Prostate gland (tissue), 2 donors: ENCODE measurements at regions not wholly inside any gene's neighbourhood (a gene's known extent, or its start where the extent isn't known, plus 50 kb on each side); places are given as distances from the start of the nearest gene placed in this dataset.

Experiments
- DNase-seq: peaks from one replicate; pipeline ENCODE4 v3.0.0-alpha.2; 2019; ENCODE audit warnings: low spot score
- H3K27ac ChIP-seq, 2 donors: fragments of 200-600 bp; sonication (generic); 2 replicates each; pipeline ENCODE4 v1.5.1; 2017 to 2019
- H3K27me3 ChIP-seq: fragments of 200-600 bp; sonication (generic); replicated peaks from 2 replicates; pipeline ENCODE4 v1.5.1; 2019; ENCODE audit not compliant: insufficient read depth
- H3K36me3 ChIP-seq, 2 donors: fragments of 200-600 bp; sonication (generic); 1 replicate in 1 of 2; 2 replicates in 1 of 2; pipeline versions ENCODE4 v1.5.1 to v1.8.1; 2017 to 2019
- H3K4me1 ChIP-seq: fragments of 200-600 bp; sonication (generic); replicated peaks from 2 replicates; pipeline ENCODE4 v1.5.1; 2019
- H3K4me3 ChIP-seq, 2 donors: fragments of 200-600 bp; sonication (generic); 2 replicates each; pipeline ENCODE4 v1.5.1; 2017 to 2019
- H3K9me3 ChIP-seq: fragments of 200-600 bp; sonication (generic); 2 replicates; pipeline ENCODE4 v1.5.1; 2017
- POLR2A ChIP-seq: fragments of 450-650 bp; IDR thresholded peaks from one replicate; pipeline ENCODE4 v1.6.1; 2016; ENCODE audit warnings: antibody characterized with exemption, mild to moderate bottlenecking
- POLR2AphosphoS5 ChIP-seq: sonication (generic); formaldehyde crosslinking; IDR thresholded peaks from one replicate; pipeline ENCODE4 v1.6.1; 2017; ENCODE audit warnings: antibody characterized with exemption
- WGBS: methylation state at CpG from one replicate; pipeline ENCODE4 v1.1.5; 2018; 5-methylcytosine and 5-hydroxymethylcytosine counted together
- intact Hi-C: fragments of 100-400 bp; cut with DNase I; formaldehyde crosslinking; loops from one replicate; pipeline ENCODE4 v1.14.2; 2022
- TF ChIP-seq, protein P1 (sequence below), 4 experiments: fragments of 200-600 bp in 2 of 4; fragments of 450-650 bp in 2 of 4; sonication (generic) in 2 of 4; IDR thresholded peaks; 1 replicate in 3 of 4; 2 replicates in 1 of 4; pipeline ENCODE4 v1.5.1; 2016 to 2019; ENCODE audit warnings: antibody characterized with exemption in 4 of 4, mild to moderate bottlenecking in 2 of 4, moderate library complexity in 2 of 4

DNA sequence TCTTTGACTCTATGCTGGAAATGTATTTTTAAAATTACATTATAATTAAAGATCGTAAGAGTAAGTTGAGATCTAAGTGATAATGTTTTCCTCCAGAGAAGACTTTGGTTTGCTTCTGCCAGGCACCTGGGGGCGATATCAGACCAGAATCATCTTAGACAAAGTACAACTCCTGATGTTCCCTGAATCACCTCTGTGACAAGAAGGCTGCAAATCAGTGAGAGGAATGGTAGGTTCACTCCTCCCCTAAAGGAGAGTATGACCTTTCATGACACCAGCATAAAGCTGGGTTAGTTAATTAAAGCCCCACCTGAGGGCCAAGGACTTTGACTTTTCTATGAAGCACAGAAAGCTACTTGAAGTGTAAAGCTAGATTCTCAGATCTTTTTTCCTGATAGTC lies 114.4 kb upstream of the DTNA start:
- Histone ChIP-seq H3K27me3 (no peaks in the 10 kb centered on the region), H3K4me1 (no peaks in the 10 kb centered on the region), H3K9me3 (no peaks in the 10 kb centered on the region), H3K36me3 (no peaks in the 10 kb centered on the region), H3K27ac (no peak overlapping the region), H3K4me3 (no peak overlapping the region)
- intact Hi-C loops, result loop anchor here (2.0 to 5.0 kb wide), 2 partner anchors 62 to 191 kb away; no protein-coding TSS in a partner anchor
- WGBS, result 30% methylated on average over 2 of the region's 2 CpGs
- no peak for DNase-seq
- TF ChIP-seq, protein P1, sequence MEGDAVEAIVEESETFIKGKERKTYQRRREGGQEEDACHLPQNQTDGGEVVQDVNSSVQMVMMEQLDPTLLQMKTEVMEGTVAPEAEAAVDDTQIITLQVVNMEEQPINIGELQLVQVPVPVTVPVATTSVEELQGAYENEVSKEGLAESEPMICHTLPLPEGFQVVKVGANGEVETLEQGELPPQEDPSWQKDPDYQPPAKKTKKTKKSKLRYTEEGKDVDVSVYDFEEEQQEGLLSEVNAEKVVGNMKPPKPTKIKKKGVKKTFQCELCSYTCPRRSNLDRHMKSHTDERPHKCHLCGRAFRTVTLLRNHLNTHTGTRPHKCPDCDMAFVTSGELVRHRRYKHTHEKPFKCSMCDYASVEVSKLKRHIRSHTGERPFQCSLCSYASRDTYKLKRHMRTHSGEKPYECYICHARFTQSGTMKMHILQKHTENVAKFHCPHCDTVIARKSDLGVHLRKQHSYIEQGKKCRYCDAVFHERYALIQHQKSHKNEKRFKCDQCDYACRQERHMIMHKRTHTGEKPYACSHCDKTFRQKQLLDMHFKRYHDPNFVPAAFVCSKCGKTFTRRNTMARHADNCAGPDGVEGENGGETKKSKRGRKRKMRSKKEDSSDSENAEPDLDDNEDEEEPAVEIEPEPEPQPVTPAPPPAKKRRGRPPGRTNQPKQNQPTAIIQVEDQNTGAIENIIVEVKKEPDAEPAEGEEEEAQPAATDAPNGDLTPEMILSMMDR (IDR thresholded peaks at IDR 0.05), result no peak
- no peak for TF ChIP-seq POLR2A

DNA sequence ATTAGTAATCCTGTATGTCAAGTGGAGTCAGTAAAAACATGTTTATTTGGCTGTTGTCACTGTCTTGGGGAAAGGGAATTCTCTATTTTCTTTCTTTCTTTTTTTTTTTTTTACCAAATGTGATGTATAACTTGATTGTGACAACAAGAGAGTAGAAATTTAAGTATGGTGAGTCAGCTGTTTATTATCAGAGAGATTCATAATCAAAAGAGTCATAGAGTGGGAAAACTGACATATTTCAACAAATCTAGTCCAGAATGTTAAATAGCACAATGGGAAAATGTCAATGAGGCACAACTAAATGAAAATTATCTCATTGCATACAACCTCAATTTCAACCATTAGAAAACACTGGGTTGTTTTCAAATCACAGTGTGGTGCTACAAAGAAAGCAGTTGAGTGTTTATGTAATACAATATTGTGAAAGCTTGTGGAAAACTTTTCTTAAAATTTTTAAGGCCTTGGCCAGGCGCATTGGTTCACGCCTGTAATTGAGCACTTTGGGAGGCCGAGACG lies 111.9 kb upstream of the DTNA start:
- Histone ChIP-seq H3K36me3 (no peaks in the 10 kb centered on the region), H3K27ac (no peak overlapping the region), H3K27me3 (no peaks in the 10 kb centered on the region), H3K4me1 (no peaks in the 10 kb centered on the region), H3K9me3 (no peaks in the 10 kb centered on the region), H3K4me3 (no peak overlapping the region)
- TF ChIP-seq POLR2AphosphoS5 (no peak), POLR2A (no peak)
- TF ChIP-seq, protein P1 (IDR thresholded peaks at IDR 0.05), result no peak
- WGBS, result 95% methylated on average over 4 of the region's 4 CpGs
- intact Hi-C loops, result loop anchor here (5.0 kb wide), 1 partner anchor 59 kb away; no protein-coding TSS in a partner anchor
- DNase-seq, result no peak

DNA sequence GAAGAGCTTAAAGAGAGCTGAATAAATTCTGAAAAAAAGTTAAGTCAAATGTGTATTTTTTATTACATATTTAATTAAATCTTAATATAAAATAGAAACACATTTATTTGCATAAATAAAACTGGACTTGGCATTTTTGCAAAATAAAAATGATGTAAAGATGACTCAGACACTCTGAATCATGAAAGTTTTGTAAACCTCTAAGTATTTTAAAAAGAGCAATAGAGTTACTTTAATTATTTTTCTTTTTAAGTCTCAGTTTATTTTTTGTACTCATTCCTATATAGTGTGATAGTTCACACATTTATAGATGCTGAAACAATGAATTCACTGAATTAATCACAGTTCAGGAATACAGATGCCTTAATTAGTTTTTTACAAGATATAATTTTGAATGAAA lies 109.9 kb upstream of the DTNA start:
- Histone ChIP-seq H3K9me3 (no peaks in the 10 kb centered on the region), H3K4me3 (no peak overlapping the region), H3K27ac (no peak overlapping the region), H3K27me3 (no peaks in the 10 kb centered on the region), H3K36me3 (no peaks in the 10 kb centered on the region), H3K4me1 (no peaks in the 10 kb centered on the region)
- intact Hi-C loops, result loop anchor here (5.0 kb wide), 1 partner anchor 42 kb away; no protein-coding TSS in a partner anchor
- DNase-seq, result no peak
- TF ChIP-seq, protein P1 (IDR thresholded peaks at IDR 0.05), result no peak
- TF ChIP-seq POLR2AphosphoS5, result no peak
- no peak for TF ChIP-seq POLR2A

DNA sequence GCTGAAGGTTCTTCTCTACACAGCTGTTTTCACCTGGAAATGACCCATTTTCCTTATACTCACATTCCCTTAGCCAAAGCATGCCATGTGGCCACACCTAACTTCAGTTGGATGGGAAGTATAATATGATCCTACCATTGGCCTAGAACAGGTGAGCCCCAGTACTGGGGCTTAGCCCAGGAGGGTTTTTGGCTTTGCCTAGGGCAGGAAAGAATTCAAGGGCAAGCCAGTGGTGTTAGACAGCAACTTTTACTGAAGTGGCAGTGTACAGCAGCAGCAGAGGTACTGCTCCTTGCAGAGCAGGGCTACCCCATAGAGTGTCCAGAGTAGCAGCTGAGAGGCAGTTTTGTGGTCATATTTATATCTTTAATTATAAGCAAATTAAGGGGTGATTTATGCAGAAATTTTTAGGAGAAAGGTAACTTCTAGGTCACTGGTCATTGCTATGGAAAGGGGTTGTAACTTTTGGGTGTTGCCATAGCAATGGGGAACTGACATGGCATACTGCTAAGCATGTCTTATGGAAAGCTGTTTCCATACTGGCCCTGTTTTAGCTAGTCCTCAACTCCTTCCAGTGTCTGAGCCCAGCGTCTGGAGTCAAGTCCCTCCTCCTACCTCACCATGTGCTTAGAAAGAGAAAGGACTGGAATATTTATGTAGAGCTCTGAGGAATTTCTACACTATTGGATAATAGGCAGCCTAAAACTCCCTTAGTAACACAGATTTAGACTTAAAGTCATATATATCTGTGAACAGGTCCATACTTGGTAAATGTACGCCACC lies 109.0 kb upstream of the DTNA start:
- Histone ChIP-seq H3K4me3 (no peak overlapping the region), H3K36me3 (no peaks in the 10 kb centered on the region), H3K4me1 (no peaks in the 10 kb centered on the region), H3K27ac (no peak overlapping the region), H3K27me3 (no peaks in the 10 kb centered on the region), H3K9me3 (no peaks in the 10 kb centered on the region)
- intact Hi-C loops, result loop anchor here (5.0 kb wide), 1 partner anchor 41 kb away; no protein-coding TSS in a partner anchor
- TF ChIP-seq, protein P1 (IDR thresholded peaks at IDR 0.05), result no peak
- 69% methylated on average over 2 of the region's 2 CpGs for WGBS
- DNase-seq, result no peak

DNA sequence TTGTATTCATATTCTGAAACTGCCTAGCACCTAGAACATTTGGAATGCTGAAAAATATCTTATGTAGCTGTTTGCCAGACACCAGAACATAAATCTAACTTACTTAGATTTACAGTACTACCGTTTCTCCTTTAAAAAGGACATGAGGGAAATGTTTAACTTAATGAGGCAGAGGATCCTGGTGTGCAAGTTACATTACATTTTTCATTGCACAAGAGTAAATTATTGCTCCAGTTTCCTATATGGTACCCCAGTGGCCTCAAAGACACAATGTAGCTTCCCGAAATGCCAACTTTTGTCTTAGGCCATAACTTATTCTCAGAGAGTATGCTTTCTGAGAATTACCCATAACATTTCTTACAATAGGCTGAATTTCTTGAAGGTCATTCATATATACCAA lies 105.5 kb upstream of the DTNA start:
- no peaks in the 10 kb centered on the region for H3K4me1 ChIP-seq
- H3K27ac ChIP-seq, result no peak overlapping the region
- TF ChIP-seq, protein P1 (IDR thresholded peaks at IDR 0.05), result no peak
- TF ChIP-seq POLR2A, result no peak
- no peak for TF ChIP-seq POLR2AphosphoS5
- no peak for DNase-seq
- H3K27me3 ChIP-seq, result no peaks in the 10 kb centered on the region
- no peak overlapping the region for H3K4me3 ChIP-seq
- 44% methylated on average over 2 of the region's 2 CpGs for WGBS
- intact Hi-C loops, result loop anchor here (5.0 kb wide), 1 partner anchor 38 kb away; no protein-coding TSS in a partner anchor
- no peaks in the 10 kb centered on the region for H3K9me3 ChIP-seq
- H3K36me3 ChIP-seq, result no peaks in the 10 kb centered on the region
